ENCODE measurements at regions not wholly inside any gene's neighbourhood (a gene's known extent, or its start where the extent isn't known, plus 50 kb on each side); places are given as distances from the start of the nearest gene placed in this dataset.

DNA sequence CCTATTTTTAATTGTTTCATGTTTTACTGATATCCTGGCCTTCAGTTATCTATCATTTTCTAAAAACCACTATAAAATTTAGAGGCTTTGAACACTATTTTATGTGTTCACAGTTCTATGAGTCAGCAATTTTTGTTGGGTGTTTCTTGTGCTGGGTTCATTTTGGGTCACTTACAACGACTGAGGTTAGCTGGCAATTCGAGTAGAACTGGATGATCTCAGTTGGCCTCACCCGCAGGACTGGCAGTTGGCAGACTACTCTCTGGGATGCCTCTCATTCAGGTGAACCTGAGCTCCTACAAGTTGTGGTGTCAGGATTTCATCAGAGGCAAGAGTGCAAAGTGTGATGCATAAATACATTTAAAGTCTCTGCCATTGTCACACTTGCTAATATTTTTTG is 151.0 kb upstream of the PAPPA start:
- Histone ChIP-seq H3K4me1 (no peaks in the 10 kb centered on the region), H3K36me3 (no peaks in the 10 kb centered on the region), H3K27ac (no peak overlapping the region), H3K9me3 (no peaks in the 10 kb centered on the region), H3K4me3 (no peak overlapping the region), H3K27me3 (no peaks in the 10 kb centered on the region)
- TF ChIP-seq, protein P1, sequence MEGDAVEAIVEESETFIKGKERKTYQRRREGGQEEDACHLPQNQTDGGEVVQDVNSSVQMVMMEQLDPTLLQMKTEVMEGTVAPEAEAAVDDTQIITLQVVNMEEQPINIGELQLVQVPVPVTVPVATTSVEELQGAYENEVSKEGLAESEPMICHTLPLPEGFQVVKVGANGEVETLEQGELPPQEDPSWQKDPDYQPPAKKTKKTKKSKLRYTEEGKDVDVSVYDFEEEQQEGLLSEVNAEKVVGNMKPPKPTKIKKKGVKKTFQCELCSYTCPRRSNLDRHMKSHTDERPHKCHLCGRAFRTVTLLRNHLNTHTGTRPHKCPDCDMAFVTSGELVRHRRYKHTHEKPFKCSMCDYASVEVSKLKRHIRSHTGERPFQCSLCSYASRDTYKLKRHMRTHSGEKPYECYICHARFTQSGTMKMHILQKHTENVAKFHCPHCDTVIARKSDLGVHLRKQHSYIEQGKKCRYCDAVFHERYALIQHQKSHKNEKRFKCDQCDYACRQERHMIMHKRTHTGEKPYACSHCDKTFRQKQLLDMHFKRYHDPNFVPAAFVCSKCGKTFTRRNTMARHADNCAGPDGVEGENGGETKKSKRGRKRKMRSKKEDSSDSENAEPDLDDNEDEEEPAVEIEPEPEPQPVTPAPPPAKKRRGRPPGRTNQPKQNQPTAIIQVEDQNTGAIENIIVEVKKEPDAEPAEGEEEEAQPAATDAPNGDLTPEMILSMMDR (IDR thresholded peaks at IDR 0.05), result no peak
- TF ChIP-seq EP300 (IDR thresholded peaks at IDR 0.05), result no peak
- no peak for TF ChIP-seq POLR2A (IDR thresholded peaks at IDR 0.05)
- no peak for TF ChIP-seq POLR2AphosphoS5 (IDR thresholded peaks at IDR 0.05)
- 67% methylated on average over 1 of the region's 3 CpGs; no CpG with 5 or more reads in 1 of the 2 donors for WGBS, 2 donors (ENCODE audit: low coverage in 1 of 2)
- no peak for ATAC-seq

DNA sequence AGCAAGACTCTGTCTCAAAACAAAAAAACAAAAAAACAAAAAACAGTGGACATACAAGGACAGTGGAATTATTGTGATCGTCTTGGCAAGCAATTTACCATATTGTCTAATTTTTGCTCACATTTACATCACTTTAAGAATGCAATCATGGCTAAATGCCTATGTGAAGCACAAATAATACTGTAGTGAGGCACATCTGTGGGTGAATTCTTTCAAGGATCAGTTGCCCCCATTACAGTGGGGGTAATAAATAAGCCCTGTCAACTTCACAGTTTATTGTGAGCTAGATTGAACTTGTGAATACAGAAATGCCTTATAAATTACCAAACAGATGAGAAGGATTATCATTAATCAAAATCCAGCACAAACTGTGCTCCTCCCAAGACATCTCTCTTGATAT is 150.2 kb upstream of the PAPPA start:
- Histone ChIP-seq H3K4me1 (no peaks in the 10 kb centered on the region), H3K9me3 (no peaks in the 10 kb centered on the region), H3K27ac (no peak overlapping the region), H3K4me3 (no peak overlapping the region), H3K27me3 (no peaks in the 10 kb centered on the region), H3K36me3 (no peaks in the 10 kb centered on the region)
- WGBS, 2 donors (ENCODE audit: low coverage in 1 of 2), result 82 to 93% methylated on average over 1 of the region's 1 CpG
- ATAC-seq, result no peak
- TF ChIP-seq EP300 (IDR thresholded peaks at IDR 0.05) (no peak), POLR2A (IDR thresholded peaks at IDR 0.05) (no peak), POLR2AphosphoS5 (IDR thresholded peaks at IDR 0.05) (no peak)
- TF ChIP-seq, protein P1 (IDR thresholded peaks at IDR 0.05), result no peak

DNA sequence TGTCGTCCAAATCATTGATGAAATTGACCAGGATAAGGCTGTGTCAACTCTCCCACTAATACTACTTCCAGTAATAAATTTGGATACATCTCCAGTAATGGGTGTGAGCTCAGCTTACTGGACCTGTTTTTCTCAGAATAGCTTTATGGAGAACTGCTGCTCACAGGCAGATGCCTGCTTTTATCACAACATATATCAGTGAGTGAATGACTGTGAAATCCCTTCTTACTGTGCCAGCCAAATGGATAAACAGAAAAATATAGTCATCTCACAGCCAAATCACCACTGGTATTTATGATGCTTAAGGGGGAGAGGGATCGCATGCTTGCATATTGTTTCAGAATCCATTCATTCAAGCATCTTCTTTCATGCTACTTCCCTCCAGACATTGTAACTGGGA is 148.4 kb upstream of the PAPPA start:
- Histone ChIP-seq H3K36me3 (no peaks in the 10 kb centered on the region), H3K4me1 (no peaks in the 10 kb centered on the region), H3K4me3 (no peak overlapping the region), H3K27me3 (no peaks in the 10 kb centered on the region), H3K9me3 (no peaks in the 10 kb centered on the region), H3K27ac (no peak overlapping the region)
- 40 to 80% methylated on average over 2 of the region's 2 CpGs for WGBS, 2 donors (ENCODE audit: low coverage in 1 of 2)
- no peak for ATAC-seq
- no peak for TF ChIP-seq EP300 (IDR thresholded peaks at IDR 0.05)
- TF ChIP-seq POLR2A (IDR thresholded peaks at IDR 0.05), result no peak
- TF ChIP-seq, protein P1 (IDR thresholded peaks at IDR 0.05), result no peak
- TF ChIP-seq POLR2AphosphoS5 (IDR thresholded peaks at IDR 0.05), result no peak

DNA sequence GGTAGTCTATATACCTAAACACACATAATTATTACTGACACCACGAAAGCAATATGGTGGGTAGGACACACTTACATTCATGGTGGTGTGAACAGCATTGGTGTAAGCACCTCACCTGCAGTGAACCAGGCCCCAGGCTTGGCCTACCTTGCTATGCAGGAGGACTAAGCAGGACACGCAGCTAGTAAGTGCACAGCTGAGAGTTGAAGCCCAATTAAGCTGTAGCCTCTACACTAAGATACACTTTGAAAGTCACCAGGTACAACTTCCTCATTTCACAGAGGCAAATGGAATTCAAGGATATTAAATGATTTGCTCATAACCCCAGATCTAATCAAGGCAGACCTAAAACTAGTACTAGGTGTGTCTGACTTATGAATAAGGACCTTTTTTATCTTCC is 145.8 kb upstream of the PAPPA start:
- WGBS, 2 donors (ENCODE audit: low coverage in 1 of 2), result 100% methylated on average over 1 of the region's 2 CpGs; no CpG with 5 or more reads in 1 of the 2 donors
- no peak for ATAC-seq
- Histone ChIP-seq H3K27ac (no peak overlapping the region), H3K4me1 (no peaks in the 10 kb centered on the region), H3K4me3 (no peak overlapping the region), H3K36me3 (no peaks in the 10 kb centered on the region), H3K27me3 (no peaks in the 10 kb centered on the region), H3K9me3 (no peaks in the 10 kb centered on the region)
- TF ChIP-seq POLR2A (IDR thresholded peaks at IDR 0.05), result no peak
- TF ChIP-seq POLR2AphosphoS5 (IDR thresholded peaks at IDR 0.05), result no peak
- TF ChIP-seq, protein P1 (IDR thresholded peaks at IDR 0.05), result no peak
- TF ChIP-seq EP300 (IDR thresholded peaks at IDR 0.05), result no peak

DNA sequence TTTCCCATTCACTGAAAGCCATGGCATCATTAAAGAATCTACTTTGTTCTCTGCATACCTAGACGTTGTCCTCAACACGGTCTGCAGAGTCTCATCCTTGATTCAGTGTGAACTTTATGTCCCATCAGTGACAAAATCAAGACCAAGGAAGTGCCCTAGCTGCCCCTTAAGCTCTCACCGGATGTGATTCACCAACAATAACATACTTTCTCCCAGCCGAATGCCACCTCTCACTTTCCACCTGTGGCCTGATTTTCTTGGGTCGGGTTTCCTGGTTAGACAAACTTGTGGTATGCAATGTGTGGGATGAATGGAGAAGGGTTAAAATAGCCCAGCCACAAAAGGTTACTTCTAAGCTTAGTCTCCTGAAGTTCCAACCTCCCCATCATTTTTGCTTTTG is 145.3 kb upstream of the PAPPA start:
- Histone ChIP-seq H3K9me3 (no peaks in the 10 kb centered on the region), H3K27ac (no peak overlapping the region), H3K36me3 (no peaks in the 10 kb centered on the region), H3K4me1 (no peaks in the 10 kb centered on the region), H3K27me3 (no peaks in the 10 kb centered on the region), H3K4me3 (no peak overlapping the region)
- TF ChIP-seq POLR2AphosphoS5 (IDR thresholded peaks at IDR 0.05), result no peak
- no peak for TF ChIP-seq POLR2A (IDR thresholded peaks at IDR 0.05)
- TF ChIP-seq, protein P1 (IDR thresholded peaks at IDR 0.05), result no peak
- no peak for TF ChIP-seq EP300 (IDR thresholded peaks at IDR 0.05)
- 78 to 90% methylated on average over 5 of the region's 5 CpGs for WGBS, 2 donors (ENCODE audit: low coverage in 1 of 2)
- ATAC-seq, result no peak
